B cell (primary cell): ENCODE measurements at regions not wholly inside any gene's neighbourhood (a gene's known extent, or its start where the extent isn't known, plus 50 kb on each side); places are given as distances from the start of the nearest gene placed in this dataset.

Source experiments
- ATAC-seq: fragments of 200-7000 bp; cut with Tn5 transposase; one replicate; pipeline ENCODE4 v1.10.0; 2021; ENCODE audit warnings: low read depth, mild to moderate bottlenecking, moderate number of reproducible peaks, moderate library complexity
- CTCF ChIA-PET: fragments of 350-600 bp; sonication (Branson Sonifier 250); formaldehyde crosslinking; loops from one replicate; lab custom pipeline; 2021; ENCODE audit warnings: antibody characterized with exemption, inconsistent platforms; lab: Charles Lee
- POLR2A ChIA-PET: fragments of 350-600 bp; sonication (Branson Sonifier 250); formaldehyde crosslinking; loops from one replicate; lab custom pipeline; 2021; ENCODE audit warnings: antibody characterized with exemption; lab: Charles Lee
- DNase-seq: peaks from one replicate; pipeline ENCODE4 v3.0.0; 2013
- H2AFZ ChIP-seq: 2 replicates; pipeline ENCODE4 v1.6.1; 2012; ENCODE audit warnings: mild to moderate bottlenecking, low read depth, low read length; ENCODE audit not compliant: insufficient read depth, poor library complexity, severe bottlenecking
- H3K27ac ChIP-seq, 2 donors: 1 replicate in 1 of 2; 2 replicates in 1 of 2; pipeline ENCODE4 v1.5.1; 2012 to 2013; ENCODE audit warnings: low read length in 2 of 2, mild to moderate bottlenecking in 2 of 2, moderate library complexity in 1 of 2
- H3K27me3 ChIP-seq, 4 experiments: fragments of 200-600 bp in 1 of 4; sonication (generic) in 1 of 4; replicated peaks in 1 of 4; 1 replicate in 2 of 4; 2 replicates in 2 of 4; pipeline versions ENCODE4 v1.6.1 to v1.7.0; 2013 to 2016; ENCODE audit warnings: low read length in 3 of 4, mild to moderate bottlenecking in 2 of 4, mixed read lengths in 1 of 4, moderate library complexity in 1 of 4; ENCODE audit not compliant: insufficient read depth in 4 of 4, control insufficient read depth in 3 of 4; ENCODE audit errors: control extremely low read depth in 1 of 4
- H3K36me3 ChIP-seq, 2 experiments: replicated peaks in 1 of 2; 1 replicate in 1 of 2; 2 replicates in 1 of 2; pipeline versions ENCODE4 v1.6.1 to v1.7.1; 2013; ENCODE audit warnings: low read length in 1 of 2; ENCODE audit not compliant: insufficient read depth in 2 of 2, control insufficient read depth in 1 of 2; ENCODE audit errors: control extremely low read depth in 1 of 2, extremely low read depth in 1 of 2
- H3K4me1 ChIP-seq, 2 donors: fragments of 200-600 bp in 1 of 2; sonication (generic) in 1 of 2; 1 replicate in 1 of 2; 2 replicates in 1 of 2; pipeline versions ENCODE4 v1.5.1 to v1.6.1; 2013 to 2017; ENCODE audit warnings: low read length in 2 of 2; ENCODE audit not compliant: control insufficient read depth in 2 of 2, insufficient read depth in 2 of 2
- H3K4me2 ChIP-seq: replicated peaks from 2 replicates; pipeline ENCODE3; 2012; ENCODE audit warnings: mild to moderate bottlenecking, low read depth, low read length; ENCODE audit not compliant: poor library complexity, severe bottlenecking
- H3K4me3 ChIP-seq, 5 experiments: fragments of 200-600 bp in 1 of 5; sonication (generic) in 1 of 5; 1 replicate in 3 of 5; 2 replicates in 2 of 5; pipeline versions ENCODE4 v1.5.1 to v1.7.0; 2011 to 2016; ENCODE audit warnings: low read length in 4 of 5, mild to moderate bottlenecking in 4 of 5, low read depth in 2 of 5, control low read depth in 1 of 5, moderate library complexity in 1 of 5; ENCODE audit not compliant: insufficient read depth in 1 of 5; ENCODE audit errors: control extremely low read depth in 1 of 5, extremely low read depth in 1 of 5
- H3K79me2 ChIP-seq: fragments of 200-600 bp; sonication (generic); one replicate; pipeline ENCODE4 v1.6.0; 2016; ENCODE audit warnings: low read length; ENCODE audit not compliant: control insufficient read depth, insufficient read depth
- H3K9ac ChIP-seq: fragments of 200-600 bp; sonication (generic); 2 replicates; pipeline ENCODE4 v1.6.1; 2017; ENCODE audit warnings: mild to moderate bottlenecking, low read length, moderate library complexity
- H3K9me3 ChIP-seq, 3 donors: one replicate each; pipeline versions ENCODE4 v1.6.1 to v1.7.1; 2013; ENCODE audit warnings: low read length in 2 of 3; ENCODE audit not compliant: control insufficient read depth in 2 of 3, insufficient read depth in 1 of 3; ENCODE audit errors: control extremely low read depth in 1 of 3
- H4K20me1 ChIP-seq: 2 replicates; pipeline ENCODE4 v1.6.0; 2012; ENCODE audit warnings: mild to moderate bottlenecking, low read length; ENCODE audit not compliant: insufficient read depth, control insufficient read depth, poor library complexity, severe bottlenecking
- H3K27ac Mint-ChIP-seq: one replicate; pipeline ENCODE4 v1.8.0; 2021; ENCODE audit warnings: mixed read lengths
- H3K27me3 Mint-ChIP-seq: one replicate; pipeline ENCODE4 v1.8.0; 2021; ENCODE audit warnings: mixed read lengths
- H3K4me1 Mint-ChIP-seq: one replicate; pipeline ENCODE4 v1.8.0; 2021; ENCODE audit warnings: mixed read lengths
- H3K4me3 Mint-ChIP-seq: one replicate; pipeline ENCODE4 v1.8.0; 2021; ENCODE audit warnings: mixed read lengths
- H3K9me3 Mint-ChIP-seq: one replicate; pipeline ENCODE4 v1.8.0; 2022; ENCODE audit warnings: mixed read lengths; ENCODE audit not compliant: insufficient read depth
- CTCF ChIP-seq: fragments of 200-600 bp; IDR thresholded peaks from one replicate; pipeline ENCODE4 v1.8.0; 2022; ENCODE audit warnings: antibody characterized with exemption, mild to moderate bottlenecking
- EZH2 ChIP-seq: IDR thresholded peaks from 2 replicates; pipeline ENCODE4 v1.6.1; 2012; ENCODE audit warnings: borderline replicate concordance, low read depth, mild to moderate bottlenecking, moderate library complexity, low read length; ENCODE audit not compliant: insufficient read depth, poor library complexity, severe bottlenecking
- WGBS: methylation state at CpG from one replicate; pipeline ENCODE4 v1.1.5; 2013; ENCODE audit warnings: missing lambda C conversion rate; ENCODE audit not compliant: insufficient coverage; 5-methylcytosine and 5-hydroxymethylcytosine counted together
- intact Hi-C: fragments of 100-400 bp; cut with micrococcal nuclease; formaldehyde crosslinking; loops from one replicate; pipeline ENCODE4 v1.10.0; 2022

- Histone ChIP-seq H3K79me2 (no peaks in the 10 kb centered on the region), H3K27ac (no peak overlapping the region), H3K27me3 (no peaks in the 10 kb centered on the region), H3K4me3 (no peak overlapping the region), H3K4me1 (no peaks in the 10 kb centered on the region), H3K9me3 (no peaks in the 10 kb centered on the region), H4K20me1 (no peaks in the 10 kb centered on the region), H3K36me3 (peaks cover 6 to 11% of the 10 kb centered on the region in 2 experiments), H3K9ac (no peak overlapping the region), H3K4me2 (no peak overlapping the region), H2AFZ (no peak overlapping the region)
- DNase-seq (no peak), ATAC-seq (no peak)
- H3K4me1 Mint-ChIP-seq: no peaks in the 10 kb centered on the region
- H3K27me3 Mint-ChIP-seq: no peaks in the 10 kb centered on the region
- TF ChIP-seq CTCF: no peak
- no peak for TF ChIP-seq EZH2
- no peak overlapping the region for H3K27ac Mint-ChIP-seq
- no CpG with 5 or more reads among the region's 1 CpG for WGBS
- H3K9me3 Mint-ChIP-seq: peaks cover 2% of the 10 kb centered on the region
- intact Hi-C loops: no loop called here
- POLR2A ChIA-PET: no interaction called here
- no peak overlapping the region for H3K4me3 Mint-ChIP-seq
- CTCF ChIA-PET: interaction anchor here (0.7 kb wide), 1 partner anchor 17 kb away, joined by 3 read pairs; no protein-coding TSS in a partner anchor
These were observed 131.6 kb downstream of the DISP1 start for GRCh38 chr1:222946436-222946835.

- Histone ChIP-seq H3K4me2 (no peak overlapping the region), H3K4me1 (no peaks in the 10 kb centered on the region), H3K9ac (no peak overlapping the region), H3K9me3 (no peaks in the 10 kb centered on the region), H3K79me2 (no peaks in the 10 kb centered on the region), H3K27me3 (no peaks in the 10 kb centered on the region), H3K4me3 (no peak overlapping the region), H2AFZ (no peak overlapping the region), H4K20me1 (no peaks in the 10 kb centered on the region), H3K36me3 (peaks cover 2 to 4% of the 10 kb centered on the region in 2 experiments), H3K27ac (no peak overlapping the region)
- ATAC-seq (no peak), DNase-seq (no peak)
- no peak for TF ChIP-seq CTCF
- no peak for TF ChIP-seq EZH2
- H3K27me3 Mint-ChIP-seq: no peaks in the 10 kb centered on the region
- CTCF ChIA-PET: no interaction called here
- intact Hi-C loops: no loop called here
- peaks cover 2% of the 10 kb centered on the region for H3K9me3 Mint-ChIP-seq
- WGBS: 100% methylated on average over 1 of the region's 2 CpGs
- POLR2A ChIA-PET: no interaction called here
- H3K4me3 Mint-ChIP-seq: no peak overlapping the region
- no peaks in the 10 kb centered on the region for H3K4me1 Mint-ChIP-seq
- no peak overlapping the region for H3K27ac Mint-ChIP-seq
These were observed 133.2 kb downstream of the DISP1 start for GRCh38 chr1:222948079-222948478.
